IPS DF 6.9 (cell line): ENCODE measurements at regions not wholly inside any gene's neighbourhood (a gene's known extent, or its start where the extent isn't known, plus 50 kb on each side); places are given as distances from the start of the nearest gene placed in this dataset.

Source experiments
- DNase-seq: peaks from one replicate; pipeline ENCODE4 v3.0.0-alpha.2; 2013; ENCODE audit warnings: low read depth, low spot score
- H3K27ac ChIP-seq: one replicate; pipeline ENCODE4 v1.5.1; 2013; ENCODE audit warnings: low read length, control low read depth
- H3K27me3 ChIP-seq: 2 replicates; pipeline ENCODE4 v1.6.1; 2013; ENCODE audit warnings: mild to moderate bottlenecking, low read length; ENCODE audit not compliant: control insufficient read depth, insufficient read depth
- H3K36me3 ChIP-seq: 2 replicates; pipeline ENCODE4 v1.6.1; 2013; ENCODE audit warnings: low read length; ENCODE audit not compliant: control insufficient read depth, insufficient read depth
- H3K4me1 ChIP-seq: 2 replicates; pipeline ENCODE4 v1.6.1; 2013; ENCODE audit warnings: low read length; ENCODE audit not compliant: control insufficient read depth, insufficient read depth
- H3K4me3 ChIP-seq: 2 replicates; pipeline ENCODE4 v1.5.1; 2013; ENCODE audit warnings: mild to moderate bottlenecking, low read length
- H3K9me3 ChIP-seq: 2 replicates; pipeline ENCODE4 v1.6.1; 2013; ENCODE audit warnings: low read length, inconsistent platforms; ENCODE audit not compliant: control insufficient read depth, insufficient read depth
- WGBS: extraction: QIAGEN DNeasy Blood & Tissue Kit; methylation state at CpG from one replicate; pipeline ENCODE4 v1.1.7; 2013; ENCODE audit warnings: mixed read lengths, missing lambda C conversion rate; ENCODE audit not compliant: insufficient read length, insufficient coverage; 5-methylcytosine and 5-hydroxymethylcytosine counted together

DNA sequence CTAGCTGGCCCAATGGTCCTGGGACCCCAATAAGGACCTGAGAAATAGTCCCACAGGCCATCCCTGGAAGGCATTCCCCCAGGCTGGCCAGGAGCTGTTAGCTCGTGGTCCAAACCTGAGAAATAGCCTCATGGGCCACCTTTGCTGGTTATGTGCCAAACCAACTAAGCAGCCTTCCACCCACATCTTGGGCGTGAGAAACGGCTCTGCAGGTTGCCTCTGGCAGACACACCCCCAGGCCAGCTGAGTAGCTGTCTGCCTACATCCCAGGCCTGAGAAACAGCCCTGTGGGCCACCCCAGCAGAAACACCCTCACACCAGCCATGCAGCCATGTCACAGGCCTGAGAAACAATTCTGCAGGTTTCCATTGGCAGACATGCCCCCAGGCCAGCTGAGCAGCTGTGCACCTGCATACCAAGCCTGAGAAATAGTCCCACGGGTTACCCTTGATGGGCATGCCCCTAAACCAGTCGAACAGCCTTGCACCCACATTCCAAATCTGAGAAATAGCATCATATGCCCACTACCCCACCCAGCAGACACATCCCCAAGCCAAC, 567.8 kb upstream of the ID4 start:
- Histone ChIP-seq H3K4me3 (no peak overlapping the region), H3K9me3 (no peaks in the 10 kb centered on the region), H3K4me1 (no peaks in the 10 kb centered on the region), H3K27ac (no peak overlapping the region), H3K36me3 (no peaks in the 10 kb centered on the region), H3K27me3 (no peaks in the 10 kb centered on the region)
- no peak for DNase-seq
- WGBS = no CpG with 5 or more reads among the region's 5 CpGs

DNA sequence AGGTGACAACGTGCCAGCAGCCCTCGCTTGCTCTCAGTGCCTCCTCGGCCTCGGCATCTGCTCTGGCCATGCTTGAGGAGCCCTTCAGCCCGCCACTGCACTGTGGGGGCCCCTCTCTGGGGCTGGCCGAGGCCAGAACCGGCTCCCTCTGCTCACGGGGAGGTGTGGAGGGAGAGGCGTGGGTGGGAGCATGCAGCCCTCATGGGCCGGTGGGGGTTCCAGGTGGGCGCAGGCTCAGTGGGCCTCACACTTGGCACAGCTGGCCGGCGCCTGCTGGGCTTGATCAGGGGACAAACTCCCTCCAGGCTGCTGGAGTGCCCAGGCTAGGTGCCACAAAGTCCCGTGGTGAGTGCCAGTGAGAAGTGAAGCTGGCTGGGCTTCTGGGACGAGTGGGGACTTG, 566.6 kb upstream of the ID4 start:
- whole genome bisulfite sequencing = no CpG with 5 or more reads among the region's 15 CpGs
- Histone ChIP-seq H3K4me3 (no peak overlapping the region), H3K27me3 (no peaks in the 10 kb centered on the region), H3K36me3 (no peaks in the 10 kb centered on the region), H3K27ac (no peak overlapping the region), H3K4me1 (no peaks in the 10 kb centered on the region), H3K9me3 (no peaks in the 10 kb centered on the region)
- DNase-seq = no peak

DNA sequence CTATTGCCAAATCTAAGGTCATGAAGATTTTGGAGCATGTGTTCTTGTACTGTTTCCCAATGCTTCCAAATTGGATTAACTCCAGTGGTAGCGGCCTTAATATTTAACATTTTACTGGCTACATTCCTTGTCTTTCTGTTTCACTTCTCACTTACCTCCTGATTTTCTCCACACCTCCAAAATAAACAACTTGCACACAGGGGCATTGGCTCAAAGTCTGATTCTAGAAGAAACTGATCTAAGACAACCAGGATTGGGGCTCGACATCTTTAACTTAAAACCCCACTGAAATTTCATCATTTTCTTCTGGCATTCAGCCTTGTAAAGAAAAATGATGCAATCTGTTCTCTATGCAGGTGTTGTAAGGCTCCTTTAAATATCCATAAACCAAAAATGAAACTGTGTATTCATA, 557.9 kb upstream of the ID4 start:
- Histone ChIP-seq H3K4me3 (no peak overlapping the region), H3K27ac (no peak overlapping the region), H3K36me3 (no peaks in the 10 kb centered on the region), H3K9me3 (no peaks in the 10 kb centered on the region), H3K4me1 (no peaks in the 10 kb centered on the region), H3K27me3 (no peaks in the 10 kb centered on the region)
- WGBS = no CpG with 5 or more reads among the region's 2 CpGs
- no peak for DNase-seq

DNA sequence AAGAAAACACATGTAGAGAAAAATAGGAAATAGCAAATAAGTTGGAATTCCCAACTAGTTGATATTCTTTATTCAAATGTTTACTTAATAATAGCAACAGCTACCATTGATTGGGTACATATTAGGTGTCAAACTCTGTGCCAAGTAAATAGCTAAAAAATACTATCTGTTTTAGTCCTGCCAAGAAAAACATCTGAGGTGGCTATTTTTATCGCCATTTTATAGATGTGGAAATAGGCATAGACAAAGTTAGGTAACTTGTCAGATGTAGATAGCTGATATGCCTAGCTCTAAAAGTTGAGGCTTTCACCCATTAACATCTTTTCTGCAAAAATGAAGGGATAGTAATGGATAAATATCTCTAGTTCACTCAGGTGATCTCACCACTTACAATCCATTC, 549.2 kb upstream of the ID4 start:
- no peaks in the 10 kb centered on the region for H3K4me1 ChIP-seq
- no peak overlapping the region for H3K27ac ChIP-seq
- H3K9me3 ChIP-seq = no peaks in the 10 kb centered on the region
- no peak for DNase-seq
- no peaks in the 10 kb centered on the region for H3K27me3 ChIP-seq
- H3K36me3 ChIP-seq = no peaks in the 10 kb centered on the region
- no peak overlapping the region for H3K4me3 ChIP-seq
- no CpG with 5 or more reads among the region's 1 CpG for WGBS

DNA sequence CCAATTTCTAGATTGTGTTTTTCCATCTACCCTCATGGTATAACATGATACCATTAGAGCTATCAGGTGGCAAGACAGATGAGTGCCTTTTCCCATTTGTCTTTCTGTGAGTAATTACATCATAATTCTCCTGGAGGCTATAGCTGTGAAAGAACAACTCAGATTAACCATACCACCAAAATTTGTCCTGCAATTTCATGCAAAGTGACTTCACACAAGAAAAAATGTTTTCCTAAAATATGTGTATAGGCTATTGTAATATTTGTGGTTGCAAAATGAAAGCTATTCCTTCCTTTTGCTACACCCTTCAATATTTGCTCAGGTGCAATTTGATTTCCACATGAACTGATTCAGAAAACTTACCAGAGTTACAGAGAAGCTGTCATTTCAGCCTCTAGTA, 547.7 kb upstream of the ID4 start:
- Histone ChIP-seq H3K36me3 (no peaks in the 10 kb centered on the region), H3K27me3 (no peaks in the 10 kb centered on the region), H3K27ac (no peak overlapping the region), H3K9me3 (no peaks in the 10 kb centered on the region), H3K4me3 (no peak overlapping the region), H3K4me1 (no peaks in the 10 kb centered on the region)
- DNase-seq = no peak

DNA sequence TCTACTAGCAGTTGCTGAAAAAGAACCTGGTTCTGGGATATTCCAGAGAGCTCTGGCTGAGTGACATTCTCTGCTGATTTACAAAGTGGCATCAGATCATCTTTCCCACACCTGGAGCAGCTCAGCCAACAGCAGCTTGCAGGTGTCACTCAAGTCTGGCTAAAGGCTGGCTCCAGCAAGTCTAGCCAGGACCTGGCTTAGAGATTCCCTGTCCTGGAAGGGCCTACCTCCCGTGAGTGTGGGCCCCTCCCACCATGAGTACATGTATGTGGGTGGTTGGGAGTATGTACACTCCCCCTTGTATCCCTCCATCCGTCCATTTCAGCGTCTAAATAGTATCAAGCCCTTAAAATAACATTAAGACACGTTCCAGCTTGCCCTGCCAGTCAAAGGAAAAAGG, 539.3 kb upstream of the ID4 start:
- no peak overlapping the region for H3K4me3 ChIP-seq
- H3K27ac ChIP-seq = no peak overlapping the region
- H3K36me3 ChIP-seq = no peaks in the 10 kb centered on the region
- H3K27me3 ChIP-seq = no peaks in the 10 kb centered on the region
- DNase-seq = no peak
- peaks cover 5% of the 10 kb centered on the region for H3K4me1 ChIP-seq
- no peaks in the 10 kb centered on the region for H3K9me3 ChIP-seq
- WGBS = no CpG with 5 or more reads among the region's 4 CpGs

DNA sequence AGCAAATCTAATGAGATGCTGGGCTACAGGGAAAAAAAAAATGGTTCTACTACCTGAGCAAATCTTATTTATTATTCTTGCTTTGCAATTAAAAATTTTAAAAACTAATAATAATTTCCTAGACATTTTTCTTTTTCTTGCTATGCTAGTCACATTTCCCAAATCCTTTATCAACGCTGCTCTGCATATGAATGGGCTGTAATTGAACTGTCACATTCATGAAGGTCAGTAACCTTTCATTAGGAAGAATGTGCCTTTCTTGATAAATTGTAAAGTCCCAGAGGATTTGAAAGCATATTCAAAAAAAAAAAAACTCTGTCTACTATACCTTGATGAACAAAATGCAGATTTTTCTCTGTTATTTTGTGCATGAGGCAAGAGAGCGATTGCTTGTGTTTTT, 538.7 kb upstream of the ID4 start:
- Histone ChIP-seq H3K4me1 (peaks cover 5% of the 10 kb centered on the region), H3K27me3 (no peaks in the 10 kb centered on the region), H3K9me3 (no peaks in the 10 kb centered on the region), H3K27ac (no peak overlapping the region), H3K4me3 (no peak overlapping the region), H3K36me3 (no peaks in the 10 kb centered on the region)
- no peak for DNase-seq
- whole genome bisulfite sequencing = 100% methylated on average over 1 of the region's 2 CpGs

DNA sequence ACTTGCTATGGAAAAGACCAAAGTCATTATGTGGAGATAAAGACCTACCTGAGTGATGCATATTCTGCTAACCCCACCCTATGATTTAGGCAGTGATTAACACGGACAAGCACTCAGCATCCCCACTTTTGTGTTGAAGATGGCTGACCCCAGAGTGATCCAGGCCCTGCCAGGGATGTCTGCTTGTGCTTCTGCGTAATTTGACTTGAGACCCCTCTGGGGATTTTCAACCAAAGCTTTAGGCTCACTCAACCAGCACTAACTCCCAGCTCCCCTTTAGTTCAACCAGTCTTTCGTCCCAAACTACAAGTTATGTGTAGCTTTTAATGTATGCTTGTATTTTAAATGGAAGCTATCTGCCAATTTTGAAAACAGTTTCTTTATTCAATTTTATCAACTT, 538.0 kb upstream of the ID4 start:
- peaks cover 5% of the 10 kb centered on the region for H3K4me1 ChIP-seq
- DNase-seq = no peak
- H3K9me3 ChIP-seq = no peaks in the 10 kb centered on the region
- no peaks in the 10 kb centered on the region for H3K36me3 ChIP-seq
- no peak overlapping the region for H3K4me3 ChIP-seq
- no peaks in the 10 kb centered on the region for H3K27me3 ChIP-seq
- WGBS = no CpG with 5 or more reads among the region's 3 CpGs
- H3K27ac ChIP-seq = no peak overlapping the region

DNA sequence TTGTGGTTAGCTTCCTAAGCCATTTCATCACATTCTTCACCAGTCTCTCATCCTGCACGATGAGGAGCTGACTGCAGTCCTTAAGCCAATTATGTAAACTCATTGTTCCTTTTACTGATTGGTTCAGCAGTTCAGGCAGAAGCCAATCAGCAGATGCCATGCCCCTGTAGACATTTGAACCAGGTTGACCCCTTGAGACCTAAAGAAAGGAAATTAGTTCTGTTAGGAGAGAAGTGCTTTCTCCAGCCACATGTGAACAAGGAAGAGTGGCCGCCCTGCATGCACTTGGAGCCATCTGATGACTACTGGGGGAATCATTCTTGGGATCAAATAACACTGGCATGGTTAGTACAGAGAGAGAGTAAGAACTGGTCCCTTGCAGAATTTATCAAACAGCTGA, 535.2 kb upstream of the ID4 start:
- WGBS = no CpG with 5 or more reads among the region's 2 CpGs

DNA sequence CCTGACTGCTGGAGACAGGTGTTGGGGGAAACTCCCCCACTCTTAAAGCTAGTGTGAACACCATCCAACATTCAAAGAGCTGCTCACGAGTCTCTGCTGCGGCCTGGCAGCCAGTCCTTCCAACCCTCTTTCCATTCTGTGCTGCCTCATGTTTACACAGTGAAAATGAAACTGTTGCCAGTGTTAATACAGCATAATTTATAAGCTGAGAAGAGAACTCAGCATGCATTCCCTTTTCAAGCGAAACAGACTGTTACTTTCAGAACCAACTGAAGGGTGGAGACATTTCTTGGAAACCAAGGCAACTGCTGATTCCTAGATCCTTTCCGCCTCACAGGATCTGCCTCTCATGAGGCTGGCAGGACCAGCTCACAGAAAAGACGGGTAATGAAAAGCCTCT, 533.8 kb upstream of the ID4 start:
- no CpG with 5 or more reads among the region's 5 CpGs for WGBS
- Histone ChIP-seq H3K27me3 (no peaks in the 10 kb centered on the region), H3K4me1 (peaks cover 3% of the 10 kb centered on the region; the same call in 1 of the 2 replicates), H3K4me3 (no peak overlapping the region), H3K36me3 (no peaks in the 10 kb centered on the region), H3K9me3 (no peaks in the 10 kb centered on the region), H3K27ac (no peak overlapping the region)
- no peak for DNase-seq

More for the DNA sequence above, 535.2 kb upstream of the ID4 start:
- no peak for DNase-seq
- no peaks in the 10 kb centered on the region for H3K36me3 ChIP-seq
- no peak overlapping the region for H3K27ac ChIP-seq
- H3K4me3 ChIP-seq = no peak overlapping the region
- no peaks in the 10 kb centered on the region for H3K27me3 ChIP-seq
- no peaks in the 10 kb centered on the region for H3K9me3 ChIP-seq
- peaks cover 5% of the 10 kb centered on the region for H3K4me1 ChIP-seq

DNA sequence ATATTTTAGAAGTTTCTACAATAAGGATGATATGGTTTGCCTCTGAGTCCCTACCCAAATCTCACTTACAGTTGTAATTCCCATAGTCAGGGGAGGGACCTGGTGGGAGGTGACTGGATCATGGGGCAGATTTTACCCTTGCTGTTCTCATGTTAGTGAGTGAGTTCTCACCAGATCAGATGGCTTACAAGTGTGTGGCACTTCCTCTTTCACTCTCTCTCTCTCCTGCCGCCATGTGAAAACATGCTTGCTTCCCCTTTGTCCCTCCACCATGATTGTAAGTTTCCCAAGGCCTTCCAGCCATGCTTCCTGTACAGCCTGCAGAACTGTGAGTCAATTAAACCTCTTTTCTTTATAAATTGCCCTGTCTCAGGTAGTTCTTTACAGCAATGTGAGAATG, 527.5 kb upstream of the ID4 start:
- H3K4me1 ChIP-seq = peaks cover 6% of the 10 kb centered on the region; the same call in 1 of the 2 replicates
- H3K27ac ChIP-seq = no peak overlapping the region
- no peak overlapping the region for H3K4me3 ChIP-seq
- H3K27me3 ChIP-seq = no peaks in the 10 kb centered on the region
- WGBS = no CpG with 5 or more reads among the region's 1 CpG
- H3K36me3 ChIP-seq = no peaks in the 10 kb centered on the region
- H3K9me3 ChIP-seq = no peaks in the 10 kb centered on the region
- no peak for DNase-seq
